HCT116 (cell line): ENCODE measurements at regions not wholly inside any gene's neighbourhood (a gene's known extent, or its start where the extent isn't known, plus 50 kb on each side); places are given as distances from the start of the nearest gene placed in this dataset.

Experiments
- CBX3 ChIP-seq: IDR thresholded peaks from 2 replicates; pipeline ENCODE4 v1.6.1; 2012; ENCODE audit warnings: low read depth
- CEBPB ChIP-seq: IDR thresholded peaks from 2 replicates; pipeline ENCODE4 v1.6.1; 2012; ENCODE audit warnings: low read depth
- ELF1 ChIP-seq: IDR thresholded peaks from 2 replicates; pipeline ENCODE4 v1.6.1; 2012; ENCODE audit warnings: low read depth, borderline replicate concordance
- EZH2 ChIP-seq: fragments of 200-600 bp; sonication (generic); IDR thresholded peaks from 2 replicates; pipeline ENCODE4 v1.6.1; 2017; ENCODE audit warnings: antibody characterized with exemption, mixed run types
- EZH2phosphoT487 ChIP-seq: fragments of 200-600 bp; IDR thresholded peaks from 2 replicates; pipeline ENCODE4 v1.6.1; 2018; ENCODE audit warnings: antibody characterized with exemption, borderline replicate concordance
- MAX ChIP-seq: IDR thresholded peaks from 2 replicates; pipeline ENCODE4 v1.6.1; 2012
- POLR2A ChIP-seq: IDR thresholded peaks from 2 replicates; pipeline ENCODE4 v1.7.0; 2011; ENCODE audit warnings: borderline replicate concordance; ENCODE audit not compliant: insufficient read depth, insufficient read length; ENCODE audit errors: extremely low read depth
- POLR2AphosphoS5 ChIP-seq: IDR thresholded peaks from 2 replicates; pipeline ENCODE4 v1.6.1; 2011; ENCODE audit warnings: mild to moderate bottlenecking, low read depth, low read length, moderate library complexity
- SP1 ChIP-seq: IDR thresholded peaks from 2 replicates; pipeline ENCODE4 v1.6.1; 2012; ENCODE audit warnings: low read depth
- TCF7L2 ChIP-seq: IDR thresholded peaks from 2 replicates; pipeline ENCODE4 v1.7.0; 2011; ENCODE audit warnings: borderline replicate concordance, inconsistent platforms; ENCODE audit not compliant: insufficient read depth, insufficient read length; ENCODE audit errors: extremely low read depth
- TF ChIP-seq, protein P1 (sequence below), 3 experiments: fragments of 200-600 bp in 1 of 3; sonication (generic) in 1 of 3; IDR thresholded peaks in 2 of 3; conservative IDR thresholded peaks in 1 of 3; 2 replicates each; pipeline ENCODE4 v1.5.1; 2012 to 2017; ENCODE audit warnings: low read depth in 2 of 3, low read length in 2 of 3, antibody characterized with exemption in 1 of 3, borderline replicate concordance in 1 of 3, control low read depth in 1 of 3, mild to moderate bottlenecking in 1 of 3, mixed read lengths in 1 of 3, mixed run types in 1 of 3, moderate library complexity in 1 of 3; ENCODE audit not compliant: insufficient read depth in 1 of 3

- peak; percentile 63 for TF ChIP-seq CEBPB
- no peak for TF ChIP-seq EZH2
- peak; percentile 27 for TF ChIP-seq TCF7L2
- TF ChIP-seq, protein P1, sequence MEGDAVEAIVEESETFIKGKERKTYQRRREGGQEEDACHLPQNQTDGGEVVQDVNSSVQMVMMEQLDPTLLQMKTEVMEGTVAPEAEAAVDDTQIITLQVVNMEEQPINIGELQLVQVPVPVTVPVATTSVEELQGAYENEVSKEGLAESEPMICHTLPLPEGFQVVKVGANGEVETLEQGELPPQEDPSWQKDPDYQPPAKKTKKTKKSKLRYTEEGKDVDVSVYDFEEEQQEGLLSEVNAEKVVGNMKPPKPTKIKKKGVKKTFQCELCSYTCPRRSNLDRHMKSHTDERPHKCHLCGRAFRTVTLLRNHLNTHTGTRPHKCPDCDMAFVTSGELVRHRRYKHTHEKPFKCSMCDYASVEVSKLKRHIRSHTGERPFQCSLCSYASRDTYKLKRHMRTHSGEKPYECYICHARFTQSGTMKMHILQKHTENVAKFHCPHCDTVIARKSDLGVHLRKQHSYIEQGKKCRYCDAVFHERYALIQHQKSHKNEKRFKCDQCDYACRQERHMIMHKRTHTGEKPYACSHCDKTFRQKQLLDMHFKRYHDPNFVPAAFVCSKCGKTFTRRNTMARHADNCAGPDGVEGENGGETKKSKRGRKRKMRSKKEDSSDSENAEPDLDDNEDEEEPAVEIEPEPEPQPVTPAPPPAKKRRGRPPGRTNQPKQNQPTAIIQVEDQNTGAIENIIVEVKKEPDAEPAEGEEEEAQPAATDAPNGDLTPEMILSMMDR (IDR thresholded peaks at IDR 0.05 in 2 of 3, conservative IDR thresholded peaks at IDR 0.05 in 1 of 3; ENCODE audit: borderline replicate concordance in 1 of 3, insufficient read depth in 1 of 3, low read depth in 2 of 3, low read length in 2 of 3) = no peak
- peak; percentile 97 for TF ChIP-seq CBX3
- no peak for TF ChIP-seq POLR2A
- TF ChIP-seq EZH2phosphoT487 = no peak
- TF ChIP-seq MAX = no peak; the same call in 1 of the 2 replicates
- peak; percentile 87 for TF ChIP-seq SP1
- no peak for TF ChIP-seq ELF1
- TF ChIP-seq POLR2AphosphoS5 = peak; percentile 46; the same call in 1 of the 2 replicates
Measured at GRCh38 chr12:89064780-89065179, 287.5 kb downstream of the DUSP6 start.
